ENCODE measurements at regions not wholly inside any gene's neighbourhood (a gene's known extent, or its start where the extent isn't known, plus 50 kb on each side); places are given as distances from the start of the nearest gene placed in this dataset.
"Not testable (repeated sequence)": the region's sequence is repeated elsewhere in the genome, so short reads cannot be mapped to it uniquely, and the experiment has no call there.

- POLR2A ChIA-PET, result no interaction called here
- no peaks in the 10 kb centered on the region for H3K36me3 ChIP-seq (ENCODE audit: control insufficient read depth in 1 of 2, insufficient read depth in 2 of 2, low read length in 2 of 2)
Observed at GRCh38 chrX:140086691-140087090, 121.4 kb upstream of the CXorf66 start.

GRCh38 chrX:140074851-140075250 lies 109.5 kb upstream of the CXorf66 start:
- H4K20me1 ChIP-seq (ENCODE audit: insufficient read depth); H3K27ac ChIP-seq (ENCODE audit: low read depth, low read length); H3K9ac ChIP-seq (ENCODE audit: low read length); H3K4me2 ChIP-seq (ENCODE audit: low read length); H3K9me3 ChIP-seq (ENCODE audit: control insufficient read depth in 1 of 2, insufficient read depth in 1 of 2, low read depth in 1 of 2, low read length in 2 of 2); H2AFZ ChIP-seq (ENCODE audit: low read depth, low read length, poor library complexity, severe bottlenecking); H3K79me2 ChIP-seq (ENCODE audit: insufficient read depth, low read length); POLR2A ChIA-PET; RAD21 ChIA-PET (ENCODE audit: low non-redundant PET in 1 of 2, low total read pairs in 2 of 2, uncharacterized antibody in 2 of 2, unreplicated experiment in 2 of 2); DNase-seq (ENCODE audit: low read depth, low spot score); H3K4me1 ChIP-seq (ENCODE audit: control insufficient read depth in 1 of 2, insufficient read depth in 2 of 2, low read length in 2 of 2); H3K36me3 ChIP-seq (ENCODE audit: control insufficient read depth in 1 of 2, insufficient read depth in 2 of 2, low read length in 2 of 2); H3K27me3 ChIP-seq (ENCODE audit: insufficient read depth, low read length); BruUV-seq (replicated peaks); ATAC-seq; H3K4me3 ChIP-seq (replicated peaks in 1 of 2; ENCODE audit: low read depth in 1 of 2, low read length in 2 of 2); intact Hi-C loops (cut with micrococcal nuclease); H3K9me2 ChIP-seq (ENCODE audit: insufficient read depth); CTCF ChIA-PET: not testable (repeated sequence)

More at GRCh38 chrX:140086691-140087090, 121.4 kb upstream of the CXorf66 start:
- ChIA-PET CTCF (no interaction called here), RAD21 (ENCODE audit: low non-redundant PET in 1 of 2, low total read pairs in 2 of 2, uncharacterized antibody in 2 of 2, unreplicated experiment in 2 of 2) (interaction anchor here in 1 of 2 experiments (0.6 kb wide), 1 partner anchor 153 kb away, joined by 3 read pairs; no protein-coding TSS in a partner anchor)
- ATAC-seq (no peak), DNase-seq (ENCODE audit: low read depth, low spot score) (no peak)
- no peak overlapping the region for H3K4me3 ChIP-seq (replicated peaks in 1 of 2; ENCODE audit: low read depth in 1 of 2, low read length in 2 of 2)
- H3K4me1 ChIP-seq (ENCODE audit: control insufficient read depth in 1 of 2, insufficient read depth in 2 of 2, low read length in 2 of 2), result no peaks in the 10 kb centered on the region
- no peaks in the 10 kb centered on the region for H3K9me3 ChIP-seq (ENCODE audit: control insufficient read depth in 1 of 2, insufficient read depth in 1 of 2, low read depth in 1 of 2, low read length in 2 of 2)
- H2AFZ ChIP-seq (ENCODE audit: low read depth, low read length, poor library complexity, severe bottlenecking), result no peak overlapping the region
- H3K9ac ChIP-seq (ENCODE audit: low read length), result no peak overlapping the region
- H3K27me3 ChIP-seq (ENCODE audit: insufficient read depth, low read length), result no peaks in the 10 kb centered on the region
- no peak for TF ChIP-seq POLR2AphosphoS5 (IDR thresholded peaks at IDR 0.05; ENCODE audit: low read depth, low read length)
- TF ChIP-seq POLR2A (IDR thresholded peaks at IDR 0.05; ENCODE audit: borderline replicate concordance, extremely low read depth, insufficient read depth, insufficient read length), result no peak
- no peak for TF ChIP-seq SIN3A (IDR thresholded peaks at IDR 0.05; ENCODE audit: low read depth)
- TF ChIP-seq CEBPB (IDR thresholded peaks at IDR 0.05; ENCODE audit: low read depth), result no peak
- TF ChIP-seq TCF7L2 (IDR thresholded peaks at IDR 0.05; ENCODE audit: borderline replicate concordance, extremely low read depth, insufficient read depth, insufficient read length), result no peak
- TF ChIP-seq ZFX (IDR thresholded peaks at IDR 0.05), result no peak
- no peak for TF ChIP-seq MAX (IDR thresholded peaks at IDR 0.05)
- TF ChIP-seq ATF3 (IDR thresholded peaks at IDR 0.05), result no peak
- no peak for TF ChIP-seq ZBTB33 (IDR thresholded peaks at IDR 0.05; ENCODE audit: extremely low read depth, insufficient replicate concordance, low read length)
- no peak overlapping the region for H3K27ac ChIP-seq (ENCODE audit: low read depth, low read length)
- H3K4me2 ChIP-seq (ENCODE audit: low read length), result no peak overlapping the region
- H3K79me2 ChIP-seq (ENCODE audit: insufficient read depth, low read length), result no peaks in the 10 kb centered on the region
- no peaks in the 10 kb centered on the region for H3K9me2 ChIP-seq (ENCODE audit: insufficient read depth)
- no TSS peak for BruUV-seq (replicated peaks)
- intact Hi-C loops (cut with micrococcal nuclease), result no loop called here
- H4K20me1 ChIP-seq (ENCODE audit: insufficient read depth), result no peaks in the 10 kb centered on the region

Data from HCT116 (cell line).